Mesendoderm (in vitro differentiated cells): ENCODE measurements at regions not wholly inside any gene's neighbourhood (a gene's known extent, or its start where the extent isn't known, plus 50 kb on each side); places are given as distances from the start of the nearest gene placed in this dataset.
"Not testable (repeated sequence)": the region's sequence is repeated elsewhere in the genome, so short reads cannot be mapped to it uniquely, and the experiment has no call there.

Experiments
- DNase-seq: peaks from one replicate; pipeline ENCODE4 v3.0.0; 2013
- H2AK5ac ChIP-seq: 2 replicates; pipeline ENCODE4 v1.6.1; 2013; ENCODE audit warnings: low read length, inconsistent platforms
- H2BK120ac ChIP-seq: 2 replicates; pipeline ENCODE4 v1.6.1; 2013; ENCODE audit warnings: low read depth, mild to moderate bottlenecking, low read length, moderate library complexity, mixed read lengths
- H2BK15ac ChIP-seq: replicated peaks from 2 replicates; pipeline ENCODE4 v1.6.1; 2013; ENCODE audit warnings: low read depth, mild to moderate bottlenecking, moderate library complexity
- H2BK5ac ChIP-seq: 2 replicates; pipeline ENCODE4 v1.6.1; 2013; ENCODE audit warnings: low read length, inconsistent platforms
- H3K18ac ChIP-seq: 2 replicates; pipeline ENCODE4 v1.6.1; 2013; ENCODE audit warnings: mild to moderate bottlenecking, low read length, mixed read lengths
- H3K23ac ChIP-seq: one replicate; pipeline ENCODE4 v1.6.1; 2013; ENCODE audit warnings: low read length
- H3K27ac ChIP-seq: 2 replicates; pipeline ENCODE4 v1.5.1; 2013; ENCODE audit warnings: low read depth, mild to moderate bottlenecking, inconsistent platforms, low read length, moderate library complexity
- H3K27me3 ChIP-seq: 2 replicates; pipeline ENCODE4 v1.6.1; 2013; ENCODE audit warnings: low read length, control low read depth, mild to moderate bottlenecking, inconsistent platforms; ENCODE audit not compliant: insufficient read depth, poor library complexity
- H3K36me3 ChIP-seq: 2 replicates; pipeline ENCODE4 v1.6.1; 2013; ENCODE audit warnings: low read length, inconsistent platforms; ENCODE audit not compliant: control insufficient read depth, insufficient read depth
- H3K4ac ChIP-seq: one replicate; pipeline ENCODE4 v1.6.1; 2013; ENCODE audit warnings: low read depth, mild to moderate bottlenecking, low read length, moderate library complexity
- H3K4me1 ChIP-seq: 2 replicates; pipeline ENCODE4 v1.6.1; 2013; ENCODE audit warnings: low read depth, low read length, inconsistent platforms; ENCODE audit not compliant: control insufficient read depth
- H3K4me2 ChIP-seq: 2 replicates; pipeline ENCODE4 v1.6.1; 2013; ENCODE audit warnings: low read length
- H3K4me3 ChIP-seq: 2 replicates; pipeline ENCODE4 v1.5.1; 2013; ENCODE audit warnings: mild to moderate bottlenecking, low read length
- H3K56ac ChIP-seq: one replicate; pipeline ENCODE4 v1.6.1; 2013; ENCODE audit warnings: low read length
- H3K79me1 ChIP-seq: 2 replicates; pipeline ENCODE4 v1.6.1; 2013; ENCODE audit warnings: low read length, inconsistent platforms
- H3K79me2 ChIP-seq: 2 replicates; pipeline ENCODE4 v1.6.1; 2013; ENCODE audit warnings: mild to moderate bottlenecking, low read length; ENCODE audit not compliant: control insufficient read depth, insufficient read depth
- H3K9ac ChIP-seq: 2 replicates; pipeline ENCODE4 v1.6.1; 2013; ENCODE audit warnings: low read length, inconsistent platforms
- H4K5ac ChIP-seq: one replicate; pipeline ENCODE4 v1.6.1; 2013; ENCODE audit warnings: low read length
- H4K8ac ChIP-seq: one replicate; pipeline ENCODE4 v1.6.1; 2013; ENCODE audit warnings: low read depth, mild to moderate bottlenecking, control low read depth, low read length, moderate library complexity
- WGBS: extraction: QIAGEN DNeasy Blood & Tissue Kit; methylation state at CpG from one replicate; pipeline ENCODE4 v1.1.7; 2013; ENCODE audit warnings: low lambda C conversion rate, missing lambda C conversion rate; ENCODE audit not compliant: insufficient coverage; ENCODE audit errors: extremely low coverage; 5-methylcytosine and 5-hydroxymethylcytosine counted together

DNA sequence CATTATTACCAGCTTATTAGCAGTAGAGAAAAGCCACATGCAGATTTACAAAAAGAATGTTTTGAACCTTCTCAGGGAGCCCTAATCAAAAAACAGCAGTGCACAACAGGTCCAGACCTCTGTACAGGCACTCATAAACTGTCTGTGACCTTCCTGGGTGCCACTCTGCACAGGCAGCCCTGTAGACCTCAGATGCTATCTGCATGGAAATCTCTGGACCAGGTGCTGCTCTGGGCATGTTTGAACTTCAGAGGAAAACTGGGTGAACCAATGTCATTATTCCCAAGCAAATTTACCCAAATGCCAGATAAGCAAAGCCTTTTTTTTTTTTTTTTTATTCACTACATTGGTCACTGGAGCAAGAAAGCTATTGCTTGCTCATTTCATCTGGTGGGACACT lies 104.2 kb downstream of the NPY start:
- no peak overlapping the region for H2AK5ac ChIP-seq
- no peak overlapping the region for H2BK120ac ChIP-seq
- no peak overlapping the region for H3K56ac ChIP-seq
- no peak for DNase-seq
- no peaks in the 10 kb centered on the region for H3K79me2 ChIP-seq
- H2BK5ac ChIP-seq, result no peak overlapping the region
- H3K4me3 ChIP-seq, result no peak overlapping the region
- H3K23ac ChIP-seq, result no peak overlapping the region
- no peak overlapping the region for H3K4me2 ChIP-seq
- no peak overlapping the region for H4K5ac ChIP-seq
- no peak overlapping the region for H3K27ac ChIP-seq
- no peaks in the 10 kb centered on the region for H3K79me1 ChIP-seq
- no peak overlapping the region for H4K8ac ChIP-seq
- no peaks in the 10 kb centered on the region for H3K36me3 ChIP-seq
- no peak overlapping the region for H2BK15ac ChIP-seq
- H3K18ac ChIP-seq, result no peak overlapping the region
- no peaks in the 10 kb centered on the region for H3K27me3 ChIP-seq
- H3K9ac ChIP-seq, result no peak overlapping the region
- peaks cover 4% of the 10 kb centered on the region for H3K4me1 ChIP-seq
- H3K4ac ChIP-seq, result no peak overlapping the region

DNA sequence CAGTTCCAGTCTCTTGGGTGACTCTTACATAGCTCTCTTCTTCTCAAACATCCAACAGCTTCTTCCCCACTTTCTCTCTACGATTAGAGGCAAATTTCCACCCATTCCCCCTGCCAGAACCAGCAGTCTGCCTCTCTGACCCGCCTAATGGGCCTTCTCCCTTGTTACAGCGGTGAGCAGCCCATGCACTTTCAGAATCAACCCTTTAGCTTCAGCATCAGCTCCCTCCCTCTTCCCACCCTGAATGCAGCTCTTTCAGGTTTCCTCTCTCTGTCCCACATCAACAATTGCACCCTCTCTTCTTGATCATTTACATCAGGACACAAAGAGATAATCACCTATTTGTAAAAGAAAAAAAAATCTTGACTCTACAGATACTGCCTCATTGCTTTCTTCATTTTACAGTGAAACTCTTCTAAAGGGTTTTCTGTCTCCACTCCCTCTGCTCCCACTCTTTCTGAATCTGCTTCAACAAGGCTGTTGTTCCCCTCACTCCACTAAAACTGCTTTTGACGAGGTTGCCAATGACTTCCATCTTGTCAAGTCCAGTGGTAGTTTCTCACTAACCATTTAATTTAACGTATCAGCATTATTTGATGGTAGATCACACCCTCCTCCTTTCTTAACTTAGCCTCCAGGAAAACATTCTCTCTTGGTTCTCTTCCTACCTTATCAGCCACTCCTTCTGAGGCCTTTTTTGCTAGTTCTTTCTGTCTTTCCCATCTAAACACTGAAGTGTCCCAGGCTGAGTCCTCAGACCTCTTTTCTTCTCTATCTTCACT lies 106.6 kb downstream of the NPY start:
- no peak overlapping the region for H3K27ac ChIP-seq
- no peak overlapping the region for H3K4ac ChIP-seq
- H3K4me3 ChIP-seq, result no peak overlapping the region
- no peak overlapping the region for H4K5ac ChIP-seq
- H3K23ac ChIP-seq, result no peak overlapping the region
- H3K79me2 ChIP-seq, result no peaks in the 10 kb centered on the region
- no peaks in the 10 kb centered on the region for H3K27me3 ChIP-seq
- H2AK5ac ChIP-seq, result no peak overlapping the region
- DNase-seq, result no peak
- no peak overlapping the region for H3K56ac ChIP-seq
- no peaks in the 10 kb centered on the region for H3K79me1 ChIP-seq
- no peak overlapping the region for H3K9ac ChIP-seq
- H2BK120ac ChIP-seq, result no peak overlapping the region
- H3K4me2 ChIP-seq, result no peak overlapping the region
- H3K4me1 ChIP-seq, result peaks cover 5% of the 10 kb centered on the region
- no peak overlapping the region for H4K8ac ChIP-seq
- no peak overlapping the region for H2BK15ac ChIP-seq
- no peak overlapping the region for H3K18ac ChIP-seq
- WGBS, result no CpG with 5 or more reads among the region's 5 CpGs
- H3K36me3 ChIP-seq, result no peaks in the 10 kb centered on the region
- H2BK5ac ChIP-seq, result no peak overlapping the region

DNA sequence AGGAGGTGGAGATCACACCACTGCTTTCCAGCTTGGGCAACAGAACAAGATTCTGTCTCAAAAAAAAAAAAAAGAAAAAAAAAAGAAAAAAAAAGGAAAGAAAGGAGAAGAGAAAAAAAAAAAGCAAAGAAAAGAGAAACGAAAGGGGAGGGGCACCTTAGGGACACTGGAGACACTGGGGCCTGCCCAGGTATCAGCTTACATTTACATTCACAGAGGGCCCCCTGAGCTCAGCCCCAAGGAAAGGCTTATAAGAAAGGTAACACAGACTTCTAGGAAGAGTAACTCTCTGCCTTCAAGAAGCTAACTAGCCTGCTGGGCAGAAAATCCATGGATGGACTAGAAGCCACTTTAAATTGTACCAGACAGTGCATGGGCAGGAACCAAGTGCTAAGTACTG lies 108.8 kb downstream of the NPY start:
- H3K18ac ChIP-seq, result peak overlapping the region; percentile 88
- WGBS, result no CpG with 5 or more reads among the region's 1 CpG
- no peak overlapping the region for H3K23ac ChIP-seq
- H4K5ac ChIP-seq, result no peak overlapping the region
- H3K9ac ChIP-seq, result peak overlapping the region; percentile 17
- H3K36me3 ChIP-seq, result no peaks in the 10 kb centered on the region
- peak overlapping the region; percentile 84 for H3K4ac ChIP-seq
- H3K4me3 ChIP-seq, result no peak overlapping the region
- H3K79me2 ChIP-seq, result no peaks in the 10 kb centered on the region
- H3K56ac ChIP-seq, result peak overlapping the region; percentile 83
- no peaks in the 10 kb centered on the region for H3K27me3 ChIP-seq
- H2AK5ac ChIP-seq, result no peak overlapping the region
- H3K79me1 ChIP-seq, result no peaks in the 10 kb centered on the region
- H3K4me1 ChIP-seq, result peaks cover 8% of the 10 kb centered on the region
- DNase-seq, result no peak
- peak overlapping the region; percentile 56 for H4K8ac ChIP-seq
- H2BK120ac ChIP-seq, result peak overlapping the region; percentile 65
- no peak overlapping the region for H3K27ac ChIP-seq
- no peak overlapping the region for H2BK5ac ChIP-seq
- H2BK15ac ChIP-seq, result no peak overlapping the region
- no peak overlapping the region for H3K4me2 ChIP-seq

DNA sequence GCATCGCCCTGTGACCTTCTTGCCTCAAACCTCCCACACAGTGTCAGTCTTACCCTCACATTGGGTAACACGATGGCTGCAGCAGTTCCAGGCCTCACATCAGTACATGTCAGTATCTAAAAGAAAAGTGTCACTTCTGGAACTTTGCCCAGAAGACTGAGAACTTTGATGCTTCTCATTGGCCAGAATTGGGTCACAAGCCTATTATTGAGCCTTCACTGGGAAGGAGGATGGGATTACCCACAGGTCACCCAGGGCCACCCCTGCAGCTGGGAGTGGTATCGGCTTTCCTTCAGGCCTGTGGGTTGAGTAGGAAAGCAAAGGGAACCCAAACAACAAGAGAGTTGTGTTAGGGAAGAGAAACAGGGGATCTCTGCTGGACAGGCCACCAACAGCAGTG lies 111.5 kb downstream of the NPY start:
- H2AK5ac ChIP-seq, result peak overlapping the region; percentile 77
- H3K27me3 ChIP-seq, result no peaks in the 10 kb centered on the region
- peak overlapping the region; percentile 81 for H3K18ac ChIP-seq
- no peak overlapping the region for H4K8ac ChIP-seq
- peak overlapping the region; percentile 20 for H2BK5ac ChIP-seq
- no peak overlapping the region for H2BK15ac ChIP-seq
- H3K56ac ChIP-seq, result peak overlapping the region; percentile 80
- H3K27ac ChIP-seq, result no peak overlapping the region
- H3K9ac ChIP-seq, result peak overlapping the region; percentile 48
- H2BK120ac ChIP-seq, result peak overlapping the region; percentile 18
- H3K4me3 ChIP-seq, result no peak overlapping the region
- H3K36me3 ChIP-seq, result no peaks in the 10 kb centered on the region
- no peaks in the 10 kb centered on the region for H3K79me2 ChIP-seq
- no CpG with 5 or more reads among the region's 3 CpGs for WGBS
- H3K4ac ChIP-seq, result no peak overlapping the region
- H3K4me2 ChIP-seq, result no peak overlapping the region
- no peak overlapping the region for H3K23ac ChIP-seq
- peaks cover 8% of the 10 kb centered on the region for H3K4me1 ChIP-seq
- DNase-seq, result peak; percentile 50
- H4K5ac ChIP-seq, result peak overlapping the region; percentile 87
- no peaks in the 10 kb centered on the region for H3K79me1 ChIP-seq

DNA sequence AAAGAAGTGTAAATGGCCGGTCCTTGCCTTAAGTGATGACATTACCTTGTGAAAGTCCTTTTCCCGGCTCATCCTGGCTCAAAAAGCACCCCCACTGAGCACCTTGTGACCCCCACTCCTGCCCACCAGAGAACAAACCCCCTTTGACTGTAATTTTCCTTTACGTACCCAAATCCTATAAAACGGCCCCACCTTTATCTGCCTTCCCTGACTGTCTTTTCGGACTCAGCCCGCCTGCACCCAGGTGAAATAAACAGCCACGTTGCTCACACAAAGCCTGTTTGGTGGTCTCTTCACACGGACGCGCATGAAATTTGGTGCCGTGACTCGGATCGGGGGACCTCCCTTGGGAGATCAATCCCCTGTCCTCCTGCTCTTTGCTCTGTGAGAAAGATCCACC lies 112.4 kb downstream of the NPY start:
- not testable (repeated sequence) for H2BK5ac ChIP-seq, H3K23ac ChIP-seq, H3K79me1 ChIP-seq

More for the DNA sequence above, 112.4 kb downstream of the NPY start:
- H2BK120ac ChIP-seq, H3K4me2 ChIP-seq, H3K79me2 ChIP-seq, H3K9ac ChIP-seq, H3K4me3 ChIP-seq, H4K5ac ChIP-seq, H3K36me3 ChIP-seq, H3K18ac ChIP-seq, H2AK5ac ChIP-seq, H3K4ac ChIP-seq, H2BK15ac ChIP-seq, DNase-seq, H4K8ac ChIP-seq, H3K27me3 ChIP-seq, H3K27ac ChIP-seq, H3K4me1 ChIP-seq: not testable (repeated sequence)
- no CpG with 5 or more reads among the region's 13 CpGs for WGBS
- H3K56ac ChIP-seq, result peak overlapping the region; percentile 49
